GM23338 (cell line): ENCODE measurements at regions not wholly inside any gene's neighbourhood (a gene's known extent, or its start where the extent isn't known, plus 50 kb on each side); places are given as distances from the start of the nearest gene placed in this dataset.

Source experiments
- CTCF ChIP-seq, 2 experiments: fragments of 200-600 bp in 1 of 2; sonication (generic) in 1 of 2; conservative IDR thresholded peaks; 2 replicates each; pipeline versions ENCODE4 v1.5.1 to v1.6.1; 2016 to 2017; ENCODE audit warnings: antibody characterized with exemption in 2 of 2, low read depth in 2 of 2, mild to moderate bottlenecking in 2 of 2, moderate library complexity in 1 of 2
- ETS1 ChIP-seq: IDR thresholded peaks from 2 replicates; pipeline ENCODE4 v1.6.1; 2016; ENCODE audit warnings: antibody characterized with exemption
- EZH2 ChIP-seq: fragments of 200-600 bp; sonication (generic); IDR thresholded peaks from one replicate; pipeline ENCODE4 v1.8.0; 2017; ENCODE audit warnings: antibody characterized with exemption, mild to moderate bottlenecking, low read depth; ENCODE audit not compliant: unreplicated experiment
- EZH2phosphoT487 ChIP-seq: fragments of 200-600 bp; sonication (generic); IDR thresholded peaks from one replicate; pipeline ENCODE4 v1.8.1; 2018; ENCODE audit warnings: antibody characterized with exemption; ENCODE audit not compliant: unreplicated experiment
- JUNB ChIP-seq: IDR thresholded peaks from one replicate; pipeline ENCODE4 v1.6.1; 2016; ENCODE audit warnings: antibody characterized with exemption; ENCODE audit not compliant: unreplicated experiment
- NANOG ChIP-seq: IDR thresholded peaks from 2 replicates; pipeline ENCODE4 v1.6.1; 2016; ENCODE audit warnings: antibody characterized with exemption, borderline replicate concordance
- POLR2AphosphoS5 ChIP-seq: IDR thresholded peaks from 2 replicates; pipeline ENCODE4 v1.6.1; 2016; ENCODE audit warnings: antibody characterized with exemption, low read depth
- TF ChIP-seq, protein P1 (sequence below): IDR thresholded peaks from one replicate; pipeline ENCODE4 v1.6.1; 2018; ENCODE audit warnings: antibody characterized with exemption; ENCODE audit not compliant: unreplicated experiment

GRCh38 chr5:106368021-106368420 is 1302.7 kb downstream of the EFNA5 start:
- TF ChIP-seq CTCF (conservative IDR thresholded peaks at IDR 0.05; ENCODE audit: low read depth in 2 of 2) (no peak), ETS1 (no peak), JUNB (no peak), POLR2AphosphoS5 (no peak), EZH2phosphoT487 (no peak), EZH2 (no peak), NANOG (no peak)
- TF ChIP-seq, protein P1, sequence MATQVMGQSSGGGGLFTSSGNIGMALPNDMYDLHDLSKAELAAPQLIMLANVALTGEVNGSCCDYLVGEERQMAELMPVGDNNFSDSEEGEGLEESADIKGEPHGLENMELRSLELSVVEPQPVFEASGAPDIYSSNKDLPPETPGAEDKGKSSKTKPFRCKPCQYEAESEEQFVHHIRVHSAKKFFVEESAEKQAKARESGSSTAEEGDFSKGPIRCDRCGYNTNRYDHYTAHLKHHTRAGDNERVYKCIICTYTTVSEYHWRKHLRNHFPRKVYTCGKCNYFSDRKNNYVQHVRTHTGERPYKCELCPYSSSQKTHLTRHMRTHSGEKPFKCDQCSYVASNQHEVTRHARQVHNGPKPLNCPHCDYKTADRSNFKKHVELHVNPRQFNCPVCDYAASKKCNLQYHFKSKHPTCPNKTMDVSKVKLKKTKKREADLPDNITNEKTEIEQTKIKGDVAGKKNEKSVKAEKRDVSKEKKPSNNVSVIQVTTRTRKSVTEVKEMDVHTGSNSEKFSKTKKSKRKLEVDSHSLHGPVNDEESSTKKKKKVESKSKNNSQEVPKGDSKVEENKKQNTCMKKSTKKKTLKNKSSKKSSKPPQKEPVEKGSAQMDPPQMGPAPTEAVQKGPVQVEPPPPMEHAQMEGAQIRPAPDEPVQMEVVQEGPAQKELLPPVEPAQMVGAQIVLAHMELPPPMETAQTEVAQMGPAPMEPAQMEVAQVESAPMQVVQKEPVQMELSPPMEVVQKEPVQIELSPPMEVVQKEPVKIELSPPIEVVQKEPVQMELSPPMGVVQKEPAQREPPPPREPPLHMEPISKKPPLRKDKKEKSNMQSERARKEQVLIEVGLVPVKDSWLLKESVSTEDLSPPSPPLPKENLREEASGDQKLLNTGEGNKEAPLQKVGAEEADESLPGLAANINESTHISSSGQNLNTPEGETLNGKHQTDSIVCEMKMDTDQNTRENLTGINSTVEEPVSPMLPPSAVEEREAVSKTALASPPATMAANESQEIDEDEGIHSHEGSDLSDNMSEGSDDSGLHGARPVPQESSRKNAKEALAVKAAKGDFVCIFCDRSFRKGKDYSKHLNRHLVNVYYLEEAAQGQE, result no peak
